ENCODE measurements at regions not wholly inside any gene's neighbourhood (a gene's known extent, or its start where the extent isn't known, plus 50 kb on each side); places are given as distances from the start of the nearest gene placed in this dataset.

DNA sequence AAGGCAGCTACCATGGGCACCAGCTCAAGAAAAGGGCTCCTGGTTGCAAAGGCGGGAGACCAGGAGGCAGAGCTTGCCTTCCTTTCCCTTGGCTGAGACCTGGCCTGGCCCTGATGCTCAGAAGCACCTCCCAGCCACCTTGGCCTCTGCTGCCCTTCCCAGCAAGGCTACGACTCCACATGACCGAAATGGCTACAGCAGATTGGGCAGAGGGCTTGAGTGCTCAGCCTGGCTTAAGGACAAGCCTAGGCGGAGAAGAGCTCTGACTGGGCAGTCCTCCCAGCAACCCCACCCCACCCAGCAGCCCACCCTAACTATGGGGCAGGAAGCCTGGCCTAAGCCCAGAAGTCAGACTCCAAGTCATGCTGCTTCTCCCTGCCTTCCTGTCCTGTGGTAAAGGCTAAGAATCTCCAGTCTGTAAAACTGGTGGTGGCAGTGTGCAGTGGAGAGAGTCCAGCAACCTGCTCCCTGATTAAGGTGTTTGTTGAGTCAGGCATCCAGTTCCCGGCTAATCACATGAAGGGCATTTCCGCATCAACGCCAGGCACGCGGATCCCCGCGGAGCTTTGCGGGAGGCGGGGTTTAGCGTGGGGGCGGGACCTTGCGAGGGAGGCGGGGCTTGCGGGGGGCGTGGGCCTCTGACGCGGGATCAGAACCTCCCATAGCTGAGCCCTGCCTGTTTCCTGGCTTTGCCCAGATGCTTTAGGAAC lies 256.0 kb downstream of the BCL11A start:
- no peak for TF ChIP-seq CTCF (IDR thresholded peaks at IDR 0.05; ENCODE audit: low read length)
- TF ChIP-seq EZH2 (IDR thresholded peaks at IDR 0.05; ENCODE audit: borderline replicate concordance, low read length), result no peak

All from OCI-LY1 (cell line).